ENCODE measurements at regions not wholly inside any gene's neighbourhood (a gene's known extent, or its start where the extent isn't known, plus 50 kb on each side); places are given as distances from the start of the nearest gene placed in this dataset.
A peak's percentile ranks its signal among the peaks of the same experiment; 100 is the strongest.
"Not testable (repeated sequence)": the region's sequence is repeated elsewhere in the genome, so short reads cannot be mapped to it uniquely, and the experiment has no call there.

DNA sequence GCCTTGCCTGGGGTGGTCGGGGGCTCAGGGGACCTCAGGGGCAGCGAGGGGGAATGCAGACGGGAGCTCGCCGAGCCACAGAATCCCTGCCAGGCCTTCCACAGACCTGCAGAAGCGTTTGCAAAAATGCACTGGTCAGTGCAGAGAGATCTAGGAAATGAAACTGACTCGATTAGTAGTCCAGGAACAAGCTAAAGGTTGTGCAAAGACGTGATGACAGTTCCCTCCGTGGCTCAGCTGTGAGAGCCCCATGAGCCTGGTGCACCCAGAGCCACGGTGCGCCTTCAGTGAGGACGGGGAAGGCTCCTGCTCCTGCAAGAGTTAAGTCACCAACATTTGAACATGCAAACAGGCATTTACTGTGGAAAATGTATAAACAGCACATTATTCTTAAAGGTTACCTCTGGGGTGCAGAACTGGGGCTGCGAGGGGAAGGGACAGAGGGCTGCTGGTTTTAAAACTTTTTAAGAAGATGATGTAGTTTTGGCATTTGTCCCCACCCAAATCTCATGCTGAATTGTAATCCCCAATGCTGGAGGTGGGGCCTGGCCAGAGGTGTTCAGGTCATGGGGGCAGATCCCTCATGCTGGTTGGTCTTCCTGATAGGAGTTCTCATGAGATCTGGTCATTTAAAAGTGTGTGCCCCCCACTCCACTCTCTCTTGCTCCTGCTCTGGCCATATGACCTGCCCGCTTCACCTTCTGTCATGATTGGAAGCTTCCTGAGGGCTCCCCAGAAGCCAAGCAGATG lies 147.3 kb downstream of the DLL1 start:
- no peak for TF ChIP-seq CTCF (IDR thresholded peaks at IDR 0.05)
- H3K36me3 ChIP-seq, result no peaks in the 10 kb centered on the region
- H3K27ac ChIP-seq, result no peak overlapping the region
- no peaks in the 10 kb centered on the region for H3K9me3 ChIP-seq
- intact Hi-C loops (cut with DNase I), result no loop called here
- peak in 1 of 2 donors; percentile 34 for DNase-seq (ENCODE audit: low spot score in 2 of 2)
- no peak overlapping the region for H3K4me3 ChIP-seq
- no peaks in the 10 kb centered on the region for H3K4me1 ChIP-seq
- H3K27me3 ChIP-seq, result no peaks in the 10 kb centered on the region

DNA sequence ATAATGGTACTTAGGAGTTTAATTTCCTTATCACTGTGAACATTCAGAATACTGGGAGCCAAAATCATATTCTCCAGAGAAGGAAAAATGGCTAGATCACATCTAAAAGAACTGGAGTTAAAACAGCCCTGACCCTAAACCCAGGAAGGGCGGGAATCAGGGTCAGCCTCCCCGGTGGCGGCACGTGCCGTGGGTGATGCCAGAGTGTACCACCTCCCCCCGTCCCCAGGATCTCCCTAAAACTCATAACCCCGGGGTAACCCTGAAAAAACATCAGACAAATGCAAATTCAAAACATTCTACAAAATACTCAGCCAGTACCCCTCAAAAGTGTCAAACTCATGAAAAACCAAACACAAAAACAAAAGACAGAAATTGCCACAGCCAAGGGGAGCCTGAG lies 148.3 kb downstream of the DLL1 start:
- no peaks in the 10 kb centered on the region for H3K27me3 ChIP-seq
- intact Hi-C loops (cut with DNase I), result no loop called here
- DNase-seq (ENCODE audit: low spot score in 2 of 2), result peak in 1 of 2 donors; percentile 37
- no peaks in the 10 kb centered on the region for H3K9me3 ChIP-seq
- no peak overlapping the region for H3K4me3 ChIP-seq
- no peak overlapping the region for H3K27ac ChIP-seq
- no peaks in the 10 kb centered on the region for H3K36me3 ChIP-seq
- TF ChIP-seq CTCF (IDR thresholded peaks at IDR 0.05), result no peak
- no peaks in the 10 kb centered on the region for H3K4me1 ChIP-seq

DNA sequence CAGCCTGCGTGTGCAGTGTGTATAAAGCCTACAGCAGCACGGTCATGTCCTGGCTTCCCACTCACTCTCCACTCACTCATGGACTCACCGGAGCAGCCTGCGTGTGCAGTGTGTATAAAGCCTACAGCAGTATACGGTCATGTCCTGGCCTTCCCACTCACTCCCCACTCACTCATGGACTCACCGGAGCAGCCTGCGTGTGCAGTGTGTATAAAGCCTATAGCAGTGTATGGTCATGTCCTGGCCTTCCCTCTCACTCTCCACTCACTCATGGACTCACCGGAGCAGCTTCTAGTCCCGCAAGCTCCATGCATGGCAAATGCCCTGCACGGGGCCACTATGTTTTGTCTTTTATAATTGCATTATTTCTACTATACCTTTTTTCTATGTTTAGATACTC lies 149.8 kb downstream of the DLL1 start:
- peak in 1 of 2 donors; percentile 25 for DNase-seq (ENCODE audit: low spot score in 2 of 2)
- H3K9me3 ChIP-seq; intact Hi-C loops (cut with DNase I): not testable (repeated sequence)

DNA sequence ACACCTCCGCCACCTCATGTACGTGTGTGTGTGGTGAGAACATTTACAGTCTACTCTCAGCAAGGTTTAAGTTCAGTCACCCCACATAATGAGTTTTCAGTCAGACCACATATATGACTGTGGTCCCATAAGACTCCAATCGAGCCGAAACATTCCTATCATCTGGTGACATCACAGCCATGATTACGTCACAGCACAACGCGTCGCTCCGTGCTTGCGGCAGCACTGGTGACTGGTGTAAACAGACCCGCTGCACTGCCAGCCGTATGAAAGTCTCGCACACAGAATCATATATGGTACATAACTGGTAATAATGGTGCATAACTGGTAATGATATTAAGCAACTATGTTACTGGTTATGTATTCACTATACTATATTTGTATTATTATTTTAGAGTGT lies 150.7 kb downstream of the DLL1 start:
- no peaks in the 10 kb centered on the region for H3K36me3 ChIP-seq
- no peaks in the 10 kb centered on the region for H3K9me3 ChIP-seq
- no peak overlapping the region for H3K27ac ChIP-seq
- H3K27me3 ChIP-seq, result no peaks in the 10 kb centered on the region
- no peaks in the 10 kb centered on the region for H3K4me1 ChIP-seq
- intact Hi-C loops (cut with DNase I), result no loop called here
- TF ChIP-seq CTCF (IDR thresholded peaks at IDR 0.05), result no peak
- no peak overlapping the region for H3K4me3 ChIP-seq
- peak in 1 of 2 donors; percentile 39 for DNase-seq (ENCODE audit: low spot score in 2 of 2)

More for the DNA sequence above, 149.8 kb downstream of the DLL1 start:
- not testable (repeated sequence) for H3K4me1 ChIP-seq, H3K36me3 ChIP-seq, H3K27me3 ChIP-seq, H3K27ac ChIP-seq, H3K4me3 ChIP-seq

DNA sequence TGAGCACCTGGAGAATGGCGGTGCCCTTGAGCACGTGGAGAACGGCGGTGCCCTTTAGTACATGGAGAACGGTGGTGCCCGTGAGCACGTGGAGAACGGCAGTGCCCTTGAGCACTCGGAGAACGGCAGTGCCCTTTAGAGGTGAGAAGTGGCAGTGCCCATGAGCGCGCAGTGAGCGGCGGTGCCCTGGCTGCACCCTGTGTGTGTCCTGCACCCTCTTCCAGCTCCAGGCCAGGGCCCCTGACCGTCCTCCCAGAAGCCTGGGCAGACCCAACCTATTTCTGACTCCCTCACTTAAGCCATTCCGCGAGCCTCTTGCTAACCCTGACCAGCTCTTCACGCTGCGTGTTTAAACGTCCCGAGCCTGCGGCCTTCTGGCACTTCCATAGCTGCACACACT lies 151.3 kb downstream of the DLL1 start:
- intact Hi-C loops (cut with DNase I), result no loop called here
- DNase-seq (ENCODE audit: low spot score in 2 of 2), result peak in 1 of 2 donors; percentile 52
- no peaks in the 10 kb centered on the region for H3K36me3 ChIP-seq
- no peaks in the 10 kb centered on the region for H3K27me3 ChIP-seq
- no peak overlapping the region for H3K27ac ChIP-seq
- no peaks in the 10 kb centered on the region for H3K4me1 ChIP-seq
- H3K9me3 ChIP-seq, result no peaks in the 10 kb centered on the region
- TF ChIP-seq CTCF (IDR thresholded peaks at IDR 0.05), result no peak
- no peak overlapping the region for H3K4me3 ChIP-seq

DNA sequence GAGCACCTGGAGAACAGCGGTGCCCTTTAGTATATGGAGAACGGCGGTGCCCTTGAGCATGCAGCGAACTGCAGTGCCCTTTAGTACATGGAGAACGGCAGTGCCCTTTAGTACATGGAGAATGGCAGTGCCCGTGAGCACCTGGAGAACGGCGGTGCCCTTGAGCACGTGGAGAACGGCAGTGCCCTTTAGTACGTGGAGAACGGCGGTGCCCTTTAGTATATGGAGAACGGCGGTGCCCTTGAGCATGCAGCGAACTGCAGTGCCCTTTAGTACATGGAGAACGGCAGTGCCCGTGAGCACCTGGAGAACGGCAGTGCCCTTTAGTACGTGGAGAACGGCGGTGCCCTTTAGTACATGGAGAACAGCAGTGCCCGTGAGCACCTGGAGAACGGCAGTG lies 151.8 kb downstream of the DLL1 start:
- H3K4me1 ChIP-seq; intact Hi-C loops (cut with DNase I); H3K27me3 ChIP-seq; H3K27ac ChIP-seq; H3K9me3 ChIP-seq; H3K36me3 ChIP-seq; H3K4me3 ChIP-seq: not testable (repeated sequence)
- DNase-seq (ENCODE audit: low spot score in 2 of 2), result peak in 1 of 2 donors; percentile 18
